ENCODE measurements at regions not wholly inside any gene's neighbourhood (a gene's known extent, or its start where the extent isn't known, plus 50 kb on each side); places are given as distances from the start of the nearest gene placed in this dataset.

- no peak for TF ChIP-seq MAX (IDR thresholded peaks at IDR 0.05)
- no peak for TF ChIP-seq TEAD4 (IDR thresholded peaks at IDR 0.05)
- no peak for TF ChIP-seq EGR1 (IDR thresholded peaks at IDR 0.05)
- TF ChIP-seq ZBTB7A (IDR thresholded peaks at IDR 0.05; ENCODE audit: low read depth): no peak
- TF ChIP-seq RAD21 (IDR thresholded peaks at IDR 0.05; ENCODE audit: low read depth): no peak
- TF ChIP-seq NFIC (IDR thresholded peaks at IDR 0.05): no peak
- no peak for TF ChIP-seq CREB1 (IDR thresholded peaks at IDR 0.05; ENCODE audit: low read depth)
- no peak for TF ChIP-seq CEBPB (IDR thresholded peaks at IDR 0.05)
- no peak for TF ChIP-seq USF1 (IDR thresholded peaks at IDR 0.05)
- TF ChIP-seq FOXM1 (IDR thresholded peaks at IDR 0.05; ENCODE audit: borderline replicate concordance, low read depth): no peak
- no peak for TF ChIP-seq YY1 (IDR thresholded peaks at IDR 0.05; ENCODE audit: low read depth)
- no peak for TF ChIP-seq TCF12 (IDR thresholded peaks at IDR 0.05; ENCODE audit: low read depth)
- TF ChIP-seq EP300 (IDR thresholded peaks at IDR 0.05; ENCODE audit: borderline replicate concordance): no peak
Measured at GRCh38 chr1:112040891-112041740, 51.6 kb upstream of the KCND3 start.

- TF ChIP-seq EGR1 (IDR thresholded peaks at IDR 0.05): no peak
- TF ChIP-seq RAD21 (IDR thresholded peaks at IDR 0.05; ENCODE audit: low read depth): no peak
- TF ChIP-seq ZBTB7A (IDR thresholded peaks at IDR 0.05; ENCODE audit: low read depth): no peak
- no peak for TF ChIP-seq NFIC (IDR thresholded peaks at IDR 0.05)
- TF ChIP-seq YY1 (IDR thresholded peaks at IDR 0.05; ENCODE audit: low read depth): no peak
- no peak for TF ChIP-seq USF1 (IDR thresholded peaks at IDR 0.05)
- TF ChIP-seq CEBPB (IDR thresholded peaks at IDR 0.05): no peak
- no peak for TF ChIP-seq REST (IDR thresholded peaks at IDR 0.05; ENCODE audit: low read depth)
- no peak for TF ChIP-seq MAX (IDR thresholded peaks at IDR 0.05)
- TF ChIP-seq CREB1 (IDR thresholded peaks at IDR 0.05; ENCODE audit: low read depth): no peak
- no peak for TF ChIP-seq TAF1 (IDR thresholded peaks at IDR 0.05; ENCODE audit: low read depth)
- TF ChIP-seq TCF12 (IDR thresholded peaks at IDR 0.05; ENCODE audit: low read depth): no peak
- TF ChIP-seq FOXM1 (IDR thresholded peaks at IDR 0.05; ENCODE audit: borderline replicate concordance, low read depth): no peak
- no peak for TF ChIP-seq TEAD4 (IDR thresholded peaks at IDR 0.05)
- TF ChIP-seq EP300 (IDR thresholded peaks at IDR 0.05; ENCODE audit: borderline replicate concordance): no peak
Measured at GRCh38 chr1:112043901-112044300, 54.4 kb upstream of the KCND3 start.

- TF ChIP-seq TEAD4 (IDR thresholded peaks at IDR 0.05): no peak
- TF ChIP-seq USF1 (IDR thresholded peaks at IDR 0.05): no peak
- TF ChIP-seq MAX (IDR thresholded peaks at IDR 0.05): no peak
- TF ChIP-seq REST (IDR thresholded peaks at IDR 0.05; ENCODE audit: low read depth): no peak
- no peak for TF ChIP-seq RAD21 (IDR thresholded peaks at IDR 0.05; ENCODE audit: low read depth)
- TF ChIP-seq NFIC (IDR thresholded peaks at IDR 0.05): no peak
Measured at GRCh38 chr1:112044745-112045144, 55.3 kb upstream of the KCND3 start.

GRCh38 chr1:112046630-112047029 is 57.2 kb upstream of the KCND3 start:
- no peak for TF ChIP-seq REST (IDR thresholded peaks at IDR 0.05; ENCODE audit: low read depth)
- no peak for TF ChIP-seq YY1 (IDR thresholded peaks at IDR 0.05; ENCODE audit: low read depth)
- no peak for TF ChIP-seq EP300 (IDR thresholded peaks at IDR 0.05; ENCODE audit: borderline replicate concordance)
- no peak for TF ChIP-seq CEBPB (IDR thresholded peaks at IDR 0.05)
- no peak for TF ChIP-seq CREB1 (IDR thresholded peaks at IDR 0.05; ENCODE audit: low read depth)
- no peak for TF ChIP-seq TCF12 (IDR thresholded peaks at IDR 0.05; ENCODE audit: low read depth)
- TF ChIP-seq TAF1 (IDR thresholded peaks at IDR 0.05; ENCODE audit: low read depth): no peak
- TF ChIP-seq FOXM1 (IDR thresholded peaks at IDR 0.05; ENCODE audit: borderline replicate concordance, low read depth): no peak
- no peak for TF ChIP-seq ZBTB7A (IDR thresholded peaks at IDR 0.05; ENCODE audit: low read depth)
- TF ChIP-seq MAX (IDR thresholded peaks at IDR 0.05): no peak
- no peak for TF ChIP-seq RAD21 (IDR thresholded peaks at IDR 0.05; ENCODE audit: low read depth)
- no peak for TF ChIP-seq USF1 (IDR thresholded peaks at IDR 0.05)
- TF ChIP-seq NFIC (IDR thresholded peaks at IDR 0.05): no peak
- no peak for TF ChIP-seq TEAD4 (IDR thresholded peaks at IDR 0.05)
- no peak for TF ChIP-seq EGR1 (IDR thresholded peaks at IDR 0.05)

All from Ishikawa (cell line).